Testis (tissue), 2 donors: ENCODE measurements at regions not wholly inside any gene's neighbourhood (a gene's known extent, or its start where the extent isn't known, plus 50 kb on each side); places are given as distances from the start of the nearest gene placed in this dataset.

Experiments
- DNase-seq: peaks from one replicate; pipeline ENCODE4 v3.0.0-alpha.2; 2019
- H3K27ac ChIP-seq, 2 donors: fragments of 200-600 bp; sonication (generic); one replicate each; pipeline ENCODE4 v1.5.1; 2019
- H3K27me3 ChIP-seq: fragments of 200-600 bp; sonication (generic); one replicate; pipeline ENCODE4 v1.5.1; 2019
- H3K36me3 ChIP-seq: fragments of 200-600 bp; sonication (generic); one replicate; pipeline ENCODE4 v1.5.1; 2017; ENCODE audit warnings: low read depth; ENCODE audit errors: missing control alignments
- H3K4me1 ChIP-seq: fragments of 200-600 bp; sonication (generic); one replicate; pipeline ENCODE4 v1.5.1; 2019
- H3K4me3 ChIP-seq, 2 donors: fragments of 200-600 bp; sonication (generic); one replicate each; pipeline ENCODE4 v1.5.1; 2017 to 2019
- H3K9me3 ChIP-seq: fragments of 200-600 bp; sonication (generic); one replicate; pipeline ENCODE4 v1.5.1; 2017
- CTCF ChIP-seq, 3 experiments: fragments of 450-650 bp in 2 of 3; fragments of 200-600 bp in 1 of 3; sonication (generic) in 1 of 3; IDR thresholded peaks; one replicate each; pipeline ENCODE4 v1.5.1; 2016 to 2019; ENCODE audit warnings: antibody characterized with exemption in 3 of 3, mild to moderate bottlenecking in 2 of 3, moderate library complexity in 1 of 3
- POLR2A ChIP-seq: fragments of 450-650 bp; IDR thresholded peaks from one replicate; pipeline ENCODE4 v1.6.1; 2017; ENCODE audit warnings: antibody characterized with exemption, mild to moderate bottlenecking, moderate library complexity
- WGBS, 2 donors: methylation state at CpG; one replicate each; pipeline ENCODE4 v1.1.5; 2018; 5-methylcytosine and 5-hydroxymethylcytosine counted together
- intact Hi-C: fragments of 100-400 bp; cut with DNase I; formaldehyde crosslinking; loops from one replicate; pipeline ENCODE4 v1.15.1; 2023; ENCODE audit warnings: low total_unique reads

GRCh38 chr2:236653863-236654262, 84.2 kb downstream of the ACKR3 start:
- WGBS, 2 donors = 63 to 64% methylated on average over 1 of the region's 1 CpG
- H3K27ac ChIP-seq = no peak overlapping the region
- no peak for TF ChIP-seq POLR2A
- no peak for TF ChIP-seq CTCF (IDR thresholded peaks at IDR 0.05)
- intact Hi-C loops = no loop called here
- H3K4me3 ChIP-seq = no peak overlapping the region
- H3K36me3 ChIP-seq = no peaks in the 10 kb centered on the region
- no peaks in the 10 kb centered on the region for H3K27me3 ChIP-seq
- H3K4me1 ChIP-seq = no peaks in the 10 kb centered on the region
- no peak for DNase-seq
- H3K9me3 ChIP-seq = no peaks in the 10 kb centered on the region

DNA sequence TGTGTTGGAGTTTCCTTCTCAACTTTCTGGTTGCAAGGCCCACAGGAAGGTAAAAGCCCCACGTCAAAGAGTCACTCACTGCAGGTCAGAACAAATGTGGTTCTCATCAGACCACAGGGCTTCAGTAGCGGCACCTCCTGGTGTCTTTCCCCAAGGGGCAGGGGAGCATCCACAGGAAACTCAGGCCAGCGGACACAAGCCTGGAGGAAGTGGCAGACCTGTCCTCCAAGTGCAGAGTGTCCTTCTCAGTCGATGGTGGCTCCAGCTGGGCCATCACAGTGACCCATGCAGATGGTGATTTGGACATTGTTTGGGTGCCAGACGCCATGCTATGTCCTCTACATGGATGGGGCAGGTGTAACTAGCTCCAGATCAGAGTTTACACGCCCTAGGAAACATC, 84.9 kb downstream of the ACKR3 start:
- H3K4me1 ChIP-seq = no peaks in the 10 kb centered on the region
- H3K4me3 ChIP-seq = no peak overlapping the region
- no peaks in the 10 kb centered on the region for H3K27me3 ChIP-seq
- DNase-seq = no peak
- no peak overlapping the region for H3K27ac ChIP-seq
- intact Hi-C loops = no loop called here
- WGBS, 2 donors = 85 to 93% methylated on average over 6 of the region's 6 CpGs
- no peaks in the 10 kb centered on the region for H3K36me3 ChIP-seq
- H3K9me3 ChIP-seq = no peaks in the 10 kb centered on the region
- no peak for TF ChIP-seq POLR2A
- no peak for TF ChIP-seq CTCF (IDR thresholded peaks at IDR 0.05)

- H3K36me3 ChIP-seq = no peaks in the 10 kb centered on the region
- H3K9me3 ChIP-seq = no peaks in the 10 kb centered on the region
- no peak for DNase-seq
- H3K4me1 ChIP-seq = peaks cover under 1% of the 10 kb centered on the region
- no peak overlapping the region for H3K27ac ChIP-seq
- TF ChIP-seq POLR2A (no peak), CTCF (IDR thresholded peaks at IDR 0.05) (no peak)
- H3K4me3 ChIP-seq = no peak overlapping the region
- 90 to 94% methylated on average over 2 of the region's 2 CpGs for WGBS, 2 donors
- intact Hi-C loops = no loop called here
- H3K27me3 ChIP-seq = no peaks in the 10 kb centered on the region
Observed at GRCh38 chr2:236656166-236656565, 86.5 kb downstream of the ACKR3 start.

DNA sequence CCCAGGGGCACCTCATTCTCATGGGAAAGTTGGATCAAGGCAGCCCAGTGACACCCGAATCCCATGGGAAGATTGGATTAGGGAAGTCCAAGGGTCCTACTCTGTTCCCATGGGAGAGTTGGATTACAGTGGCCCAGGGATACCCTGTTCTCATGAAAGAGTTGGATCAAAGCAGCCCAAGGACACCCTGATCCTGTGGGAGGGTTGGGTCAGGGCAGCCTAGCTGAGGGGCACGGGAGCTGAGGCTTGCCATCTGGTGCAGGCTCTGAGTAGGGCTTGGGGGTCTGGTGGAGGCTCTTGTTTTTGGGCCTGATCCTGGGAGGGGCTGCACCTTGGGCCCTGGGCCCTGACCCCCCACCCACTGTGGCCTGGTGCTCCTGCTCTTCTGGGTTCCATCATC, 87.1 kb downstream of the ACKR3 start:
- H3K27me3 ChIP-seq = no peaks in the 10 kb centered on the region
- no peak for DNase-seq
- H3K9me3 ChIP-seq = no peaks in the 10 kb centered on the region
- 88 to 93% methylated on average over 1 to 2 of the region's 2 CpGs for WGBS, 2 donors
- TF ChIP-seq CTCF (IDR thresholded peaks at IDR 0.05) (no peak), POLR2A (no peak)
- no peaks in the 10 kb centered on the region for H3K36me3 ChIP-seq
- intact Hi-C loops = no loop called here
- H3K4me3 ChIP-seq = no peak overlapping the region
- H3K4me1 ChIP-seq = peaks cover 6% of the 10 kb centered on the region
- H3K27ac ChIP-seq = no peak overlapping the region

DNA sequence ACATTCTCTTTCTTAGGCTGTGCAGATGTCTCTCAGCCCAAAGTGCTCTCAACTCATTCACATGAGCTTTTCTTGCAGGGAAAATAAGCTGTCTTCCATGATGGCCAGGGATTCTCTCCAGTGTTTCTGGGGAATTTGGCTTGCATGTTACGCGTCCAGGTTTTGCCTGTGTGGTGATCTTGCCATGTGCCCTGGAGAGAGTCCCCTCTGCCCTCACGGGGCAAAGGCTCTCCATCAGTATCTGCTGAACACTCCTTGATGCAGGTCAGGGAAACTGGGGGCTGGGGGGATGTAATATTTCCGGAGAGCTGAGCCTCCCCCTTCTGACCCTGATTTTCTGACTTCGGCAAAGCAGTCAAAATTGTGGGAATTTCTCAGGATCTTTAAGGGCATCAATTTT, 87.6 kb downstream of the ACKR3 start:
- H3K27me3 ChIP-seq = no peaks in the 10 kb centered on the region
- no peaks in the 10 kb centered on the region for H3K9me3 ChIP-seq
- TF ChIP-seq CTCF (IDR thresholded peaks at IDR 0.05) = no peak
- TF ChIP-seq POLR2A = no peak
- no peaks in the 10 kb centered on the region for H3K36me3 ChIP-seq
- WGBS, 2 donors = 91 to 100% methylated on average over 5 of the region's 5 CpGs
- H3K4me3 ChIP-seq = no peak overlapping the region
- DNase-seq = no peak
- H3K4me1 ChIP-seq = peaks cover 6% of the 10 kb centered on the region
- intact Hi-C loops = no loop called here
- no peak overlapping the region for H3K27ac ChIP-seq
